ENCODE measurements at regions not wholly inside any gene's neighbourhood (a gene's known extent, or its start where the extent isn't known, plus 50 kb on each side); places are given as distances from the start of the nearest gene placed in this dataset.

DNA sequence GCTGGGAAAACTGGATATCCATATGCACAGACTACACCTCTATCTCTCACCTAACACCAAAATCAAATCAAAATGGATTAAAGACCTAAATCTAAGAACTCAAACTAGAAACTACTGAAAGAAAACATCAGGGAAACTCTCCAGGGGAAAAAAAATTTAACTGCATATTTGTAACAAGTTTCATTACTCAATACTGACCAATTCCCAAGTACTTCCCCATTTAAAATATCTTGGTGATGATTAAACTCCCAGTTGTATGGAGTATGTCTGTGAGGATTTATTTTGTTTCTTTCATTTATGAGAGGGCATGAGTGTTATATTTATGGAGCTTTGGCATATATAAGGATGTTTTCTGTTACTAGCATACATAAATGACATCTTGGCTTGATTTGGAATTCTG is 112.3 kb upstream of the IL15 start:
- H3K4me3 ChIP-seq (ENCODE audit: low read depth, low read length) = no peak overlapping the region
- TF ChIP-seq, protein P1, sequence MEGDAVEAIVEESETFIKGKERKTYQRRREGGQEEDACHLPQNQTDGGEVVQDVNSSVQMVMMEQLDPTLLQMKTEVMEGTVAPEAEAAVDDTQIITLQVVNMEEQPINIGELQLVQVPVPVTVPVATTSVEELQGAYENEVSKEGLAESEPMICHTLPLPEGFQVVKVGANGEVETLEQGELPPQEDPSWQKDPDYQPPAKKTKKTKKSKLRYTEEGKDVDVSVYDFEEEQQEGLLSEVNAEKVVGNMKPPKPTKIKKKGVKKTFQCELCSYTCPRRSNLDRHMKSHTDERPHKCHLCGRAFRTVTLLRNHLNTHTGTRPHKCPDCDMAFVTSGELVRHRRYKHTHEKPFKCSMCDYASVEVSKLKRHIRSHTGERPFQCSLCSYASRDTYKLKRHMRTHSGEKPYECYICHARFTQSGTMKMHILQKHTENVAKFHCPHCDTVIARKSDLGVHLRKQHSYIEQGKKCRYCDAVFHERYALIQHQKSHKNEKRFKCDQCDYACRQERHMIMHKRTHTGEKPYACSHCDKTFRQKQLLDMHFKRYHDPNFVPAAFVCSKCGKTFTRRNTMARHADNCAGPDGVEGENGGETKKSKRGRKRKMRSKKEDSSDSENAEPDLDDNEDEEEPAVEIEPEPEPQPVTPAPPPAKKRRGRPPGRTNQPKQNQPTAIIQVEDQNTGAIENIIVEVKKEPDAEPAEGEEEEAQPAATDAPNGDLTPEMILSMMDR (IDR thresholded peaks at IDR 0.05; ENCODE audit: insufficient read depth, low read depth, low read length) = no peak
- peak; percentile 34 for DNase-seq (ENCODE audit: low read depth)

DNA sequence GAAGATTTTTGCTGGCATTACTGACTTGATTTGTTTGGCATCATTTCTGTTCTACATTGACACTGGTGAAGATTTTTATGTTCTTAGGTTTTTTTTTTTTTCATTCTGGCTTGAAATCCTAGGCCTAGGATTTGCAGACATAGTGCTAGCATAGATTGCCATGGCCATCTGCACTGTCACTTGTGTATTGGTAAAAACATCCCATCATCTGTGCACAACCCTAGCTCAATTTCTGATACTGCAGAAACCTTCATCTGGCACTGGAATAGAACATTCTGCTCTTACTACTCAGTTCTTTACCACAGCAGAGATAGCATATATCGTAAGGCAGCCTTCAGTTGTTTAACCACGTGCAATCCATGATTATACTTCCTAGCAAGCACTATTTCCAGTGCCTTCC is 111.5 kb upstream of the IL15 start:
- TF ChIP-seq, protein P1 (IDR thresholded peaks at IDR 0.05; ENCODE audit: insufficient read depth, low read depth, low read length) = no peak
- H3K4me3 ChIP-seq (ENCODE audit: low read depth, low read length) = no peak overlapping the region
- DNase-seq (ENCODE audit: low read depth) = no peak

DNA sequence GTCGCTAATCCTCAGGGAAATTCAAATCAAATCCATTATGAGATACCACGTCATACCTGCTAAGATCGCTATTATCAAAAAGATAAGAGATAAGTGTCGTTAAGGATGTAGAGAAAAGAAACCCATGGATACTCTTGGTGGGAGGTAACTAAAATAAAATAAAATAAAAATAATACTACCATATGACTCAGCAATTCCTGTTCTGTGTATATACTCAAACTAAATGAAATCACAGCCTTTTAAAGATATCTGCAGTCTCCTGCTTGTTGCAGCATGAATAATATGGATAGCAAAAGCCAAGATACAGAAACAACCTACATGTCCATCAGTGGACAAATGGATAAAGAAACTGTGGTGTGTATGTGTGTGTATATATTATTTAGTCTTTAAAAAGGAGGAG is 105.8 kb upstream of the IL15 start:
- TF ChIP-seq, protein P1 (IDR thresholded peaks at IDR 0.05; ENCODE audit: insufficient read depth, low read depth, low read length) = no peak
- H3K4me3 ChIP-seq (ENCODE audit: low read depth, low read length) = no peak overlapping the region
- DNase-seq (ENCODE audit: low read depth) = no peak

DNA sequence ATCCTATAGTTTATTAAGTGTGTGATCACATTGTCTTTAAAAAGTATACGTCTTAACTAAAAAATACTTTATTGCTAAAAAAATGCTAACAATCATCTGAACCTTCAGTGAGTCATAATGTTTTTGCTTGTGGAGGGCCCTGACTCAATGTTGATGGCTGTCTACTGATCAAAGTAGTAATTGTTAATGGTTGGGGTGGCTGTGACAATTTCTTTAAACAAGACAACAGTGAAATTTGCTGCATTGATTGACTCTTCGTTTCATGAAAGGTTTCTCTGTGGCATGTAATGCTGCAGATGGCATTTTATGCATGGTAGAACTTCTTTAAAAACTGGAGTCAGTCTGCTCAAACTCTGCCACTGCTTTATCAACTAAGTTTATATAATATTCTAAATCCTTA is 101.4 kb upstream of the IL15 start:
- TF ChIP-seq, protein P1 (IDR thresholded peaks at IDR 0.05; ENCODE audit: insufficient read depth, low read depth, low read length) = no peak
- no peak for DNase-seq (ENCODE audit: low read depth)

DNA sequence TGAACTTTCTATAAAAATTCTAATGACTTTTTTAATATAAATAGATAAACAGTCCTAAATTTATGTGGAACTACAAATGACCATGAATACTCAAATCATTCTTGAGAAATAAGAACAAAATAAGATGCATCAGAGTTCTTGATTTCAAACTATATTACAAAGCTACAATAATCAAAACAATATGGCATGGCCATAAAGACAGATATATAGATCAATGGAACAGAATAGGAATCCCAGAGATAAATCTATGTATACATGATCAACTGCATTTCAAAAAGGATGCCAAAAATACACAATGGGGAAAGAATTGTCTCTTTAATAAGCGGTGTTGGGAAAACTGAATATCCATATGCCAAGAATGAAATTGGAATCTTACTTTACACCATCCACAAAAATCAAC is 98.4 kb upstream of the IL15 start:
- TF ChIP-seq, protein P1 (IDR thresholded peaks at IDR 0.05; ENCODE audit: insufficient read depth, low read depth, low read length) = no peak
- DNase-seq (ENCODE audit: low read depth) = no peak
- no peak overlapping the region for H3K4me3 ChIP-seq (ENCODE audit: low read depth, low read length)

More for the DNA sequence above, 101.4 kb upstream of the IL15 start:
- no peak overlapping the region for H3K4me3 ChIP-seq (ENCODE audit: low read depth, low read length)

DNA sequence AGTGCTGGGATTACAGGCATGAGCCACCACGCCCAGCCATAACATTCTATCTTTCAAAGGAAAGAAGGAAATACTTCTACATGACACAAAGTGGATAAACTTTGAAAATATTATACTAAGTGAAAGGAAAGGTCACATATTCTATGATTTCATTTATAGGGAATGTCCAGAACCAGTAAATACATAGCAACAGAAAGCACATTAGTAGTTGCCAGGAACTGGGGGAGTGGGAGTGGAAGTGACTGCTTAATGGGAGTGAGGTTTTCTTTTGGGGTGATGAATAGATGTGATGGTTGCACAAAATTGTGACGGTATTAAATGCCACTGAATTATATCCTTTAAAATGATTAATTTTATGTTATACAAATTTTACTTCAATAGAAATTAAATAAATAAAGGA is 95.7 kb upstream of the IL15 start:
- H3K4me3 ChIP-seq (ENCODE audit: low read depth, low read length) = no peak overlapping the region
- TF ChIP-seq, protein P1 (IDR thresholded peaks at IDR 0.05; ENCODE audit: insufficient read depth, low read depth, low read length) = no peak
- peak; percentile 70 for DNase-seq (ENCODE audit: low read depth)

DNA sequence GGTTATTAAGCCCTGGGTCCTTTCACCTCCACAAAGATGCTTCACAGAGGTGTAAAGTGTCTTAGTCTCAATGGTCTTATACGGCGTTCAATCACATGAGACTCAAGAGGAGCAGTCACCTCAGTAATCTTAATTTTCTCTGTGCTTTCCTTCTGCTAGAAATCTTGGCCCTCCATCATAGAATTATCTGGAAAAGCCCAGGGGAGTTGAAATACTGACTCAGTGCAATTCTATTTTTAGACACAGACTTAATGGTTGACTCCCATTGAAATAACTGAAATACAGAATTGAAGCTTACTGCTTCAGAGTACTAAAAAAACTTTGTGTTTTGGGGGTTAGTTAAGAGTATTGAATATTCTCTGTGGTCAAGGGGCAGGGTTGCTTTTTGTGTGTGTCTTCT is 94.5 kb upstream of the IL15 start:
- DNase-seq (ENCODE audit: low read depth) = no peak
- TF ChIP-seq, protein P1 (IDR thresholded peaks at IDR 0.05; ENCODE audit: insufficient read depth, low read depth, low read length) = no peak
- H3K4me3 ChIP-seq (ENCODE audit: low read depth, low read length) = no peak overlapping the region

Measured in fibroblast of villous mesenchyme (primary cell).